ENCODE measurements at regions not wholly inside any gene's neighbourhood (a gene's known extent, or its start where the extent isn't known, plus 50 kb on each side); places are given as distances from the start of the nearest gene placed in this dataset.

GRCh38 chr12:111041091-111041490 lies 120.7 kb upstream of the MYL2 start:
- DNase-seq, result no peak
- H3K27me3 Mint-ChIP-seq (ENCODE audit: insufficient read depth), result peaks cover 17% of the 10 kb centered on the region
- no peak for TF ChIP-seq CTCF (IDR thresholded peaks at IDR 0.05)
- H3K27ac Mint-ChIP-seq, result no peak overlapping the region
- H3K36me3 Mint-ChIP-seq (ENCODE audit: low read depth), result no peaks in the 10 kb centered on the region
- no peaks in the 10 kb centered on the region for H3K9me3 Mint-ChIP-seq
- H3K4me1 Mint-ChIP-seq (ENCODE audit: low read depth), result no peaks in the 10 kb centered on the region
- H3K4me3 Mint-ChIP-seq, result no peak overlapping the region

- Mint-ChIP-seq H3K36me3 (ENCODE audit: low read depth) (no peaks in the 10 kb centered on the region), H3K4me1 (ENCODE audit: low read depth) (no peaks in the 10 kb centered on the region), H3K27ac (no peak overlapping the region), H3K27me3 (ENCODE audit: insufficient read depth) (peaks cover 21% of the 10 kb centered on the region), H3K9me3 (no peaks in the 10 kb centered on the region), H3K4me3 (no peak overlapping the region)
- TF ChIP-seq CTCF (IDR thresholded peaks at IDR 0.05), result no peak
- no peak for DNase-seq
These were observed 120.3 kb upstream of the MYL2 start for GRCh38 chr12:111040690-111041089.

GRCh38 chr12:111038941-111039340 lies 118.6 kb upstream of the MYL2 start:
- DNase-seq, result no peak
- Mint-ChIP-seq H3K27me3 (ENCODE audit: insufficient read depth) (peaks cover 27% of the 10 kb centered on the region), H3K36me3 (ENCODE audit: low read depth) (no peaks in the 10 kb centered on the region), H3K4me3 (no peak overlapping the region), H3K27ac (no peak overlapping the region), H3K9me3 (no peaks in the 10 kb centered on the region), H3K4me1 (ENCODE audit: low read depth) (no peaks in the 10 kb centered on the region)
- no peak for TF ChIP-seq CTCF (IDR thresholded peaks at IDR 0.05)

GRCh38 chr12:111038077-111038476 lies 117.7 kb upstream of the MYL2 start:
- H3K27me3 Mint-ChIP-seq (ENCODE audit: insufficient read depth), result peaks cover 30% of the 10 kb centered on the region
- no peak for DNase-seq
- no peak for TF ChIP-seq CTCF (IDR thresholded peaks at IDR 0.05)
- no peaks in the 10 kb centered on the region for H3K9me3 Mint-ChIP-seq
- no peak overlapping the region for H3K4me3 Mint-ChIP-seq
- no peak overlapping the region for H3K27ac Mint-ChIP-seq
- H3K36me3 Mint-ChIP-seq (ENCODE audit: low read depth), result no peaks in the 10 kb centered on the region
- H3K4me1 Mint-ChIP-seq (ENCODE audit: low read depth), result no peaks in the 10 kb centered on the region

GRCh38 chr12:111037047-111037446 lies 116.7 kb upstream of the MYL2 start:
- Mint-ChIP-seq H3K27me3 (ENCODE audit: insufficient read depth) (peaks cover 38% of the 10 kb centered on the region), H3K27ac (no peak overlapping the region), H3K9me3 (no peaks in the 10 kb centered on the region), H3K36me3 (ENCODE audit: low read depth) (no peaks in the 10 kb centered on the region), H3K4me3 (no peak overlapping the region), H3K4me1 (ENCODE audit: low read depth) (no peaks in the 10 kb centered on the region)
- TF ChIP-seq CTCF (IDR thresholded peaks at IDR 0.05), result no peak
- DNase-seq, result no peak
